Kidney tubule cell (primary cell): ENCODE measurements at regions not wholly inside any gene's neighbourhood (a gene's known extent, or its start where the extent isn't known, plus 50 kb on each side); places are given as distances from the start of the nearest gene placed in this dataset.

Experiments used
- DNase-seq: peaks from one replicate; pipeline ENCODE4 v3.0.0-alpha.2; 2018; ENCODE audit warnings: low spot score

DNA sequence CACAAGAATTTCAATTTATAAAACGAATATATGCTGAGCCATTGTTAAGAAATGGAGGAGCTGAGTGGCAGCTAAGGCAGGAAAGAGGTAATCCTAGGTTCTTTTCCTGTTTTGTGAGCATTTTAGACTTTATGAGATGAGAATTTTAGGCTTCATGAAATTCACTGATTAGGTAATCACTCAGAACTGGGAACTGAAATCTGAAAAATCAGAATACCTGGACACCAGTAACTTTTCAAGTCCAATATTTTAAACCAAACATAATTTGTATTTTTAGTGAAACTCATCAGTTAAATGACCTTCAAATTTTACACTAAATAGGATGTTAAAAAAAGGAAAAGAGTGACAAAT lies 389.9 kb downstream of the HTR1B start:
- no peak for DNase-seq

DNA sequence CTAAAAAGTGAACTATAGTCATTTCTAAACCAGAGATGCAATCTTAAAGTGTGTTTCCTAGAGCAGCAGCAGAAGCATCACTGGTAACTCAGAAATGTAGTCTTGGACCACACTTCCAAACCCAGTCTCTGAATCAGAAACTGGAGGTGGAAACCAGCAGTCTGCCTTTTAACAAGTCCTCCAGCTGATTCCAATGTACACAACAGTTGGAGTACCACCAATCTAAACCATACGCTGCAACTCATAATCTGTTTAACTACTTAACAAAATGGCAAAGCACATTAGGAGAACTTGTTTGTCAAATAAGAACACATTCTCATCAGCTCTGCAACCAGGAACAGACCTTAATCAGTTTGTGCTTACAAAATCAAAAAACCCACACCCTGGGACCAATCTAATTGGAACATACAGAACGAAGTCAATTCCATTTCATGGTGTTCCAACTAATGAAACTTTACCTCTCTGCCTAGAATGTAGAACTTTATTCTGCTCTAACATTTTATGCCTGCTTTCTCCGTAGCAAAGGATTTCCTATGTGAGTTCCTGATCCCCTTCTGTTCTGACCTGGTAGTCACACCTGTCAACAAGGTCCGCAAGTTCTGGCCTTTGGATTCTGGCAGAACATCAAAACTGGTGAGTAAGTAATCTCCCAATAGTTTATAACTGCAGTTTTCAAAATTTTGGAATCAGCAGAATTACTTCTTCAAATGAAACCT lies 390.4 kb downstream of the HTR1B start:
- no peak for DNase-seq

GRCh38 chr6:77063494-77063893 lies 399.8 kb downstream of the HTR1B start:
- DNase-seq: no peak

DNA sequence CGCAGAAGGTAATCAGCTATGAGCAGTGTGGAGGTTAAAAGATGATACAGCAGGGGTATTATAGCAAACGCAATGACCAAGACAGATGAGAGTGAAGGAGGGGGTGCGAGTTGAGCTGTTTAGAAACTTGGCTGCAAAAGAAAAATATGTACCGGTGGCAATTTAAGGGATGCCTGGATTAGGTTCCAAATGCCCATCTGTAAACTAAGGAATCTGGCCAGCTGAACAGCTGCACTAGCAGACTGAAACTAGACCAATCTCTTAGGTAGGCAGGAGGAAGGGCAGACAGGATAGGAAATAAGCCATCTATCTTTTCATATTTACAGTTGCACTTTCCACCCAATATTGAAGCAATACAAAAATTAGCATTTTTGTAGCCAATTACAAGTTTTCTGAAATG lies 407.6 kb downstream of the HTR1B start:
- no peak for DNase-seq

DNA sequence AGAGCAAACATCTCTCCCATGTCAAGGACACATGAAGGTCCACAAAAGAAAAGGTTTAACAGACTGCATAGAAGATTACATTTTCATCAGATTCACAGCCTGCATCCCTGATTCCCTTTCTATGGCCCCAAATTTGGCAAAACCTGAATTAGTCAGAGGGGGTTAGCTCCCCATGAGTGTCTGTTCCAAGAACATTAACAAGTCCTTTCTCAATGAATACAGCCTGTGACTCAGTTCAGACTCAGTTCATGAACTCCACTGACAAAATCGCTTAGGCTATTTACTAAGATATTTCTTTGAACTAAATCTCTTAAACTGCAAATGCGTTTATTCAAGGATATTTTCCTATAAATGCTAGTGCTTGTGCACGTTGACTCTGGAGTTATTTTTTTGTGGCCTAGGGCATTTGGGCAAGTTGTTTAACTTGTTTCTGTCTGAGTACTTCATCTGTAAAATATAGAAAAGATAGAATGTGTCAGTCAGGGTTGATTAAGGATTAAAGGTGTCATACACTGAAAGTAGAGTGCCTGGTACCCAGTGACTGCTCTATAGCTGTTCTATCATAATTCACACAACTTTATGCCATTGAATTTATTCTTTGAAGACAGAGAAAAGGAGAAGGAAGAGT lies 422.6 kb downstream of the HTR1B start:
- no peak for DNase-seq

DNA sequence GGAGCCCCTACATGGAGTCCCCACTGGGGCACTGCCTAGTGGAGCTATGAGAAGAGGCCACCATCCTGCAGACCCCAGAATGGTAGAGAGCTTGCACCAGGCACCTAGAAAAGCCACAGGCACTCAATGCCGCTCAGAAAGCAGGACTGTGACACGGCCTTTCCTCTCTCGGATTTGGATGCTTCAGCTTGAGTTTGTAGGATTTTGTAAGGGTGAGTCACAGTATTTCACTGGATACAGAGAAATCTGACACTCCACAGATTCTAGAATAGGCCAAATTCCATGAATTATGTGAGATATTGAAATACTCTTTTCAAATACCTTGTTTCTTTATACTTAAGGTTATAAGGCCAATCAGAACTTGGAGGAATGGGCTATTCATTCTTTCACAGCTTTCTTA lies 424.5 kb downstream of the HTR1B start:
- DNase-seq: no peak

DNA sequence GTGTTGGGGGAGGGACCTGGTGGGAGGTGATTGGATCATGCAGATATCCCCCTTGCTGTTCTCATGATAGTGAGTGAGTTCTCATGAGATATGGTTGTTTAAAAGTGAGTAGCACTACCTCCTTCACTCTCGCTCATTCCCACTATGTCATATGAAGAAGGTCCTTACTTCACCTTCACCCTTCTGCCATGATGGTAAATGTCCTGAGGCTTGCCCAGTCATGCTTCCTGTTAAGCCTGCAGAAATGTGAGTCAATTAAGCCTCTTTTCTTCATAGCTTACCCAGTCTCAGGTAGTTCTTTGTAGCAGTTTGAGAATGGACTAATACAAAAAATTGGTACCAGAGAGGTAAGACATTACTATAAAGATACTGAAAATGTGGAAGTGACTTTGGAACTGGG lies 425.9 kb downstream of the HTR1B start:
- DNase-seq: no peak

DNA sequence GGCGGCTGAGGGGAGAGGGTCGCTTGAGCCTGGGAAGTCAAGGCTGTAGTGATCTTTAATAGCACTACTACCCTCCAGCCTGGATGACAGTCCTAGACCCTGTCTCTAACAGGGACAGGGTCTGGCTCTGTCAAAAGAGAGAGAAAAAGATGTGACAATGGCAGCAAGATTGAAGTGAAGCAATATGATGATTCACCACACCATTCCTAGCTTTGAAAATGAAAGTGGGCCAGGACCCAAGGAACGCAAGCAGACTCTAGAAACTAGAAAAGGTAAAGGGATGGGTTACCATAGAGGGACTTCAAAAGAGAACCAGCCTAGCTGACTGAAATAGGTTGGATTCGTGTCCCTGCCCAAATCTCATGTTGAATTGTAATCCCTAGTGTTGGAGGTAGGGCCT lies 426.9 kb downstream of the HTR1B start:
- DNase-seq: no peak

DNA sequence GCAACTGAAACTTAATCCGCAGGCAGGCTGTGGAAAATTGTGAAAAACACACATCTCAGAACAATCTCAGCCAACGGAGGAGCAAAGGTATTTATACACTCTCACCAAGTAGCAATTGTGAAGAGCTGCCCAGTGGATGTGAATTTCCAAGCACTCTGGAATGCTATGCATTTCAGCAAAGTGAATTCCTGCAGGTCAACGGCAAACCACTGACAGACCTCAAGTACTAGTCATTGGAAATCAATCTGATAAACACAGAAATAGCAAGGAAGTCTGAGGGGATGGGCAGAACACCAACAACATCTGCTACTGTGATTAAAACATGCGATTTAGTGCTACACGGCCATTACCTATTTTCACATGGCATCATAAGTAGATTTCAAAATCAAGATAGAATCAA lies 429.1 kb downstream of the HTR1B start:
- DNase-seq: peak; percentile 78

- peak; percentile 35 for DNase-seq
These were observed 432.2 kb downstream of the HTR1B start for GRCh38 chr6:77030929-77031674.

- no peak for DNase-seq
These were observed 436.9 kb downstream of the HTR1B start for GRCh38 chr6:77026341-77026740.

GRCh38 chr6:77025736-77026223 lies 437.5 kb downstream of the HTR1B start:
- no peak for DNase-seq

- DNase-seq: no peak
These were observed 441.5 kb downstream of the HTR1B start for GRCh38 chr6:77021778-77022177.

- DNase-seq: no peak
These were observed 442.1 kb downstream of the HTR1B start for GRCh38 chr6:77021232-77021631.

DNA sequence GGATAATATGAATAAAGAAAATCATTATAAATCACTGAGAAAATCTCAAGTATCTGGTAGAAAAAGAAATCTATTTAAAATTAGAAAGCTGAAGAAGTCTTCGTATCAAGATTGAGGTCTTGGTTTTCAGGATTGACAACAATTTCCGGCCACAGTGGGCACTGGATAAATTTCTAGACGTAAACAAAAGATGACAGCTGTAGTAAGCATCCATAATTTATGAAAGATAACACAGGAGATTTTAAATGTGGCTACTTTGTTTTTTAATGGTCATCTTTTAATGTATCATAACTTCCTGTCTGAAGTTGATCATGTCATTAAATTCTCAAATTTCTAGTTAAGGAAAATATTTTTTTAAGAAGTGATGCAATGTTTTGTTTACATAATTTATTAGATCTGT lies 444.2 kb downstream of the HTR1B start:
- no peak for DNase-seq

DNA sequence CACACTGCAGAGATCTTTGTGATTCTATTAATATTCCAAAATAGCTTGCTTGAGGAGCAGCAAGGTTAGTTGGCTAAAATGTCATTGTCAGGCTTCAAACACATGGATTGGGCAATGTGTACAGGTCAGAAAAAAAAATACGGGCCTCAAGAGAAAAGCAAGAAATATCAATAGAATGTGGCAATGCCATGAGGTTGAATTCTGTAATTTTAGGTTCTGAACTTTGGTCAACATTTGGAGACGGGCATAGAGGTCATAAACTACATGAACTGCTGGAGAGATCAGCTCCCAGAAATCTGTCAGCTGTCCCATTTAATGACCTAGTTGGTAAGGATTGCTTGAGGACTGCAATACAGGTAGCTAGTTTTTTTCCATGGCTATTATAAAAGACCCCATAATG lies 445.8 kb downstream of the HTR1B start:
- no peak for DNase-seq

- no peak for DNase-seq
These were observed 447.9 kb downstream of the HTR1B start for GRCh38 chr6:77015350-77015749.

DNA sequence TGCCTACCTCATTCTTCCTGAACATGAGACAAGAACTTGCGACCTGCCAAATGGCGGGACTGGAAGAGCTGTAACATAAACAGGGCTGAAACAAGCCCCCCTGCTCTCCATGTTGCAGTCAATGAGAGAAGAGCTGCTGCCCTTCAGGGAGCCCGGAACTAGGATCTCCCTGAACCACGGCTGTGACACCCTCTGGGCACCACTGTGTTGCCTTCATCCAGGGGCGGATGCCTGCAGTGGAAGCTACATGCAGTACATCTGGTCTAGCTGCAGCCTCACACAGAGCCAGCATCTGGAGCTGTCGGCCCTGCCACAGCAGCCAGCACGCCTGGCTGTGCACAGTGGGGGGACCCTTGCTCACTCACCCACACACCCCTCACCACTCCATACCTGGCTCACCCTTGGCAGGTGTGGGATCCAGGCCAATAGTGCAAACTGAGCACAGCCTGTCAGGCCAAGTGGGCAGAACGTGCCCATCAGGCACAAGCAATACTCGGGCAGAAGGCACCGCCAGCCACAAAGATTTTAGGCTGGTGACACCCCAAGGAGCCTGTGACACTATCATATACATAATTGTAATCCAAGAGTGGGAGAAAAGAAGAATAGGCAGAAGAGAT lies 451.3 kb downstream of the HTR1B start:
- DNase-seq: no peak

DNA sequence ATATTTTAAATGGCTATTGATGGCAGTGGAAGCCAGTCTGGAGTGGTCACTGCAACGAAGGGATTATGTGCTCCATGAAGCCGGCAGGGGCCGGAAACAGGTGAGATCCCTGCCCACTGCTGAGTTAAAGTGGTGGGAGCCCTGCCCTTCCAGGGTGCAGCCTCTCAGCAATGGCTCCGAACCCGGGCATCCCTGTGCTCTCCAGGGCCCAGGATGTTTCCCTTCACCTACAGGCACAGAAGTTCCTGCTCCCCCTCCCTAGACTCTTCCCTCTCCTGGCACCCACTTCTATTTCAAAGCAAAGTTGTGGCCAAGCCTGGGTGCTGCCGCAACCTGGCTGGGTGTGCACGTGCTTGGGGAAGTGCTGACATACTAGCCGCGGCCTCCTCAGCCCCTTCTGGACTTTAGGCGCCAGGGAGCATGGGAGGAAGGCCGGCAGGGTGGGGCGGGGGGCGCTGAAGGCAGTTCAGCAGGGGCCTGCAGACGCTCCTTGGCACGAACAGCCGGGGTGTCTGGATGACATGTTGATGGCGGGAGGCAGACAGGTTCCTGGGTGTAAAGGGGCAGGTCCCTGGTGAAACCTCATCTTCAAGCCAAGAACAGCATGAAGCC lies 452.3 kb downstream of the HTR1B start:
- DNase-seq: no peak

DNA sequence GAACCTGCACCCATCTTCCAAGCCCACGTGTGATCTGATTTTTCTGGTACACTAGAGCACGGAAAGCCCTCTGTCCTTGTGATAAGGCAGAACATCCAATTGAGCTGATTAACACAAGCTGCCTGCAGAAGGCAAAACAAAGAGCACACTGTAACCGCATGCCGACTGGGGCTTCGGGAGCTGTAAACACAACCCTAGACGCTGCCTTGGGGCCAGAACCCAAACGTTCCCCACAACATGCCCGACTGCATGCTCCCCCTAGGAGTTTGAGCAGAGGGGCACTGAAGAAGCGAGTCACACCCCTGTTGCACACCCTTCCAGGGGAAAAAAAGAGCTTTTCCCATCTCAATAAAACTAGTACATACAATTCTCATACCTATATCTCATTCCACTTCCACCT lies 470.7 kb downstream of the HTR1B start:
- no peak for DNase-seq

DNA sequence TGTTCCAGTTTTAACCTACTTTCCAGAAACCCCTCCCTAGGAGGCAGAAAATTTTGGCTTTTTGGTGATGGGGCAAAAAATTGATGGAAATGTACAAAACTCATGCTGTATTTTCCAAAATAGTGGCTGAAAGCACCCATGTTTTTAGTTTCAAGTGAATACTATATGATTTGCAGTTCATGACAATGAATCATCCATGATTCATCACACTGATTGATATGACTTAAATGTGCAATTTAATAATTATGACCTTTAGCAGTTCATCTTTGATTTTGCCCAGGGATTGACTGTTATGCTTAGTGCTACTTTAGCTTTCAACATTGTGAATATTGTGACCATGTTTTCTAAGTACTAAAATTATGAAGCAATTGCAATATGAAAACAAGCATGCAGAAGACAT lies 478.7 kb downstream of the HTR1B start:
- DNase-seq: no peak

DNA sequence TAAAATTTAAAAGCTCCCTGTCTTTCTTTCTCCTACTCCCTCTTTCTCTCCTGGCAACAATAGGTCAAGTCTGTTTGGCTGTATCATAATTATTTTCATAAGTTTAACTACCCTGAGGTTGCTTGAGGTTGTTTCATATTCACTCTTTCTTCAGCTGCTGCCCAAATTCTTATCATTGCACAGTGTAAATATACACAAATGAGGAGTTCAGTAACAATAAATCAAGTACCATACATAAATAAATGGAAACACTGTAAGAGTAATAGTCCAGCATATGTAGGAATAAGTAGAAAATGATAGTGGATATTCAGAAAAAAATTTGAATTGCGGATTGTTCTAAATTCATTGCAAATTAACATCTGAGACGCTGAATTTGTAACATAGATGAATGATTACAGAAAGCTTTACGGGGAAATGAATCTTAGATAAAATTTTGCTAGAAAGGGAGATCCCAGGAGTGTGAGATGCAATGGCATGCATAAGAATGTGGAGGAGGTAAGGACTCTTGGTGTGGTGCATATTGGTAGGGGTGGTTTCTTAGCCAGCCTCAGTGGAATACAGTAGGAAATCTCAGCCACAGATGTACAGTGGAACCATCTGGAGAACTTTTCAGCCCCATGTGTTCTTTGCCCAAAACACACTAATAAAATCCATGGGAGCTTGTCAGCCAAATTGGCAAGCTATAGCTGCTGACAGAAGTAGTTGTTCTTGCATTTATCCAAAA lies 480.7 kb downstream of the HTR1B start:
- DNase-seq: no peak
